Esophagus muscularis mucosa (tissue), 4 donors: ENCODE measurements at regions not wholly inside any gene's neighbourhood (a gene's known extent, or its start where the extent isn't known, plus 50 kb on each side); places are given as distances from the start of the nearest gene placed in this dataset.

Experiments used
- DNase-seq: peaks from one replicate; pipeline ENCODE4 v3.0.0-alpha.2; 2017; ENCODE audit errors: extremely low spot score
- H3K27ac ChIP-seq, 4 donors: fragments of 200-600 bp; sonication (generic); replicated peaks in 1 of 4; 1 replicate in 3 of 4; 2 replicates in 1 of 4; pipeline ENCODE4 v1.5.1; 2016 to 2019; ENCODE audit warnings: mild to moderate bottlenecking in 1 of 4
- H3K27me3 ChIP-seq, 4 donors: fragments of 200-600 bp; sonication (generic); one replicate each; pipeline versions ENCODE4 v1.5.1 to v1.6.0; 2016 to 2019
- H3K36me3 ChIP-seq, 4 donors: fragments of 200-600 bp; sonication (generic); one replicate each; pipeline ENCODE4 v1.5.1; 2016 to 2019
- H3K4me1 ChIP-seq, 4 donors: fragments of 200-600 bp; sonication (generic); one replicate each; pipeline ENCODE4 v1.5.1; 2016 to 2019
- H3K4me3 ChIP-seq, 4 donors: fragments of 200-600 bp; sonication (generic); 1 replicate in 2 of 4; 2 replicates in 2 of 4; pipeline ENCODE4 v1.5.1; 2016 to 2019; ENCODE audit warnings: mild to moderate bottlenecking in 4 of 4, moderate library complexity in 1 of 4
- H3K9me3 ChIP-seq, 4 donors: fragments of 200-600 bp; sonication (generic); 1 replicate in 3 of 4; 2 replicates in 1 of 4; pipeline ENCODE4 v1.5.1; 2016 to 2019
- EP300 ChIP-seq: sonication (generic); formaldehyde crosslinking; IDR thresholded peaks from one replicate; pipeline ENCODE4 v1.6.1; 2017; ENCODE audit warnings: antibody characterized with exemption
- POLR2A ChIP-seq: fragments of 450-650 bp; IDR thresholded peaks from one replicate; pipeline ENCODE4 v1.6.1; 2017; ENCODE audit warnings: antibody characterized with exemption, moderate library complexity, mild to moderate bottlenecking, low read depth
- POLR2AphosphoS5 ChIP-seq, 2 donors: sonication (generic); formaldehyde crosslinking; IDR thresholded peaks; one replicate each; pipeline ENCODE4 v1.6.1; 2017; ENCODE audit warnings: antibody characterized with exemption in 2 of 2
- WGBS: methylation state at CpG from one replicate; pipeline ENCODE4 v1.1.5; 2018; 5-methylcytosine and 5-hydroxymethylcytosine counted together
- intact Hi-C: fragments of 100-400 bp; cut with DNase I; formaldehyde crosslinking; loops from one replicate; pipeline ENCODE4 v1.15.1; 2023
- TF ChIP-seq, protein P1 (sequence below), 3 experiments: fragments of 200-600 bp in 2 of 3; fragments of 450-650 bp in 1 of 3; sonication (generic) in 2 of 3; IDR thresholded peaks; one replicate each; pipeline ENCODE4 v1.5.1; 2017 to 2019; ENCODE audit warnings: antibody characterized with exemption in 3 of 3, mild to moderate bottlenecking in 2 of 3, moderate library complexity in 1 of 3

DNA sequence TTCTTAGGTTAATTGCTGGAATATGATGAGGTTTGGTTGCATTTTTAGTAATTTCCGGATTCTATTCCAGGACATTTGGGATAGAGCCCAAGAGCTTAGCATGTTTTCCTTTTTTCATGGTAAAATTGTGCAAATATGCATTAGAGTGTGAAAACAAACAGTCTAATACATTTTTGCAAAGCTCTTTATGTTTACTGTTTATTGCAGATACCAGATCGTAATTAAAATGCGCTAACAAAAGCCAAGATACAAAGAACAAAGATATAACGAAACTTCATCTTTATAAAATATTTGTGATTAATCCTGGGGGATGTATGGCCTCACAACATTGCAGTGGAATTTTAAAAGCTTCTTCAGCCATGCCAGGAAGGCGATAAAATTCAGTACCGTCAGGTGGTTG lies 94.5 kb upstream of the TBC1D5 start:
- TF ChIP-seq POLR2AphosphoS5 (IDR thresholded peaks at IDR 0.05), result no peak
- no peak for TF ChIP-seq EP300
- TF ChIP-seq, protein P1, sequence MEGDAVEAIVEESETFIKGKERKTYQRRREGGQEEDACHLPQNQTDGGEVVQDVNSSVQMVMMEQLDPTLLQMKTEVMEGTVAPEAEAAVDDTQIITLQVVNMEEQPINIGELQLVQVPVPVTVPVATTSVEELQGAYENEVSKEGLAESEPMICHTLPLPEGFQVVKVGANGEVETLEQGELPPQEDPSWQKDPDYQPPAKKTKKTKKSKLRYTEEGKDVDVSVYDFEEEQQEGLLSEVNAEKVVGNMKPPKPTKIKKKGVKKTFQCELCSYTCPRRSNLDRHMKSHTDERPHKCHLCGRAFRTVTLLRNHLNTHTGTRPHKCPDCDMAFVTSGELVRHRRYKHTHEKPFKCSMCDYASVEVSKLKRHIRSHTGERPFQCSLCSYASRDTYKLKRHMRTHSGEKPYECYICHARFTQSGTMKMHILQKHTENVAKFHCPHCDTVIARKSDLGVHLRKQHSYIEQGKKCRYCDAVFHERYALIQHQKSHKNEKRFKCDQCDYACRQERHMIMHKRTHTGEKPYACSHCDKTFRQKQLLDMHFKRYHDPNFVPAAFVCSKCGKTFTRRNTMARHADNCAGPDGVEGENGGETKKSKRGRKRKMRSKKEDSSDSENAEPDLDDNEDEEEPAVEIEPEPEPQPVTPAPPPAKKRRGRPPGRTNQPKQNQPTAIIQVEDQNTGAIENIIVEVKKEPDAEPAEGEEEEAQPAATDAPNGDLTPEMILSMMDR (IDR thresholded peaks at IDR 0.05), result no peak
- no peak for TF ChIP-seq POLR2A
- Histone ChIP-seq H3K9me3 (no peaks in the 10 kb centered on the region), H3K4me3 (no peak overlapping the region), H3K36me3 (no peaks in the 10 kb centered on the region), H3K27ac (no peak overlapping the region), H3K4me1 (no peaks in the 10 kb centered on the region), H3K27me3 (no peaks in the 10 kb centered on the region)
- WGBS, result 87% methylated on average over 6 of the region's 6 CpGs
- no peak for DNase-seq
- intact Hi-C loops, result no loop called here

DNA sequence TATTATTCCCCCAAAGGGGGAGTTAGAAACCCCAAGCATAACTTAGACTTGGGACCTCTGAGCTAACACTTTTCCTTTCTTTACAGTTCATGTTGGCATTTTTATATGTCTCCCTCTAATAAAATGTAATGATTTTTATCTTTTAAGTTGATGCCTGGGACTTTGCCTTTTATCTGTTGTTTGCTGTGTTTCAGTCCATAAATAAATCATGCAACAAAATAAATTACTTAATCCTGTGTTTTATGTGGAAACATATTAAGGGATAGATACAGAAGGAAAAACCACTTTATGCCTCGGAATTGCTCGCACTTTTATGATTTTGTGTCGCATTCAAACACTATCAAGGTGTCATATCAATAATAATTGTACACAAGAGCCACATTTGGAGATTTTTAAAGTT lies 93.7 kb upstream of the TBC1D5 start:
- no peak for TF ChIP-seq POLR2AphosphoS5 (IDR thresholded peaks at IDR 0.05)
- TF ChIP-seq EP300, result no peak
- no peak for TF ChIP-seq POLR2A
- TF ChIP-seq, protein P1 (IDR thresholded peaks at IDR 0.05), result no peak
- Histone ChIP-seq H3K27me3 (no peaks in the 10 kb centered on the region), H3K36me3 (no peaks in the 10 kb centered on the region), H3K4me1 (no peaks in the 10 kb centered on the region), H3K4me3 (no peak overlapping the region), H3K27ac (no peak overlapping the region), H3K9me3 (no peaks in the 10 kb centered on the region)
- WGBS, result 92% methylated on average over 3 of the region's 3 CpGs
- intact Hi-C loops, result no loop called here
- DNase-seq, result no peak

DNA sequence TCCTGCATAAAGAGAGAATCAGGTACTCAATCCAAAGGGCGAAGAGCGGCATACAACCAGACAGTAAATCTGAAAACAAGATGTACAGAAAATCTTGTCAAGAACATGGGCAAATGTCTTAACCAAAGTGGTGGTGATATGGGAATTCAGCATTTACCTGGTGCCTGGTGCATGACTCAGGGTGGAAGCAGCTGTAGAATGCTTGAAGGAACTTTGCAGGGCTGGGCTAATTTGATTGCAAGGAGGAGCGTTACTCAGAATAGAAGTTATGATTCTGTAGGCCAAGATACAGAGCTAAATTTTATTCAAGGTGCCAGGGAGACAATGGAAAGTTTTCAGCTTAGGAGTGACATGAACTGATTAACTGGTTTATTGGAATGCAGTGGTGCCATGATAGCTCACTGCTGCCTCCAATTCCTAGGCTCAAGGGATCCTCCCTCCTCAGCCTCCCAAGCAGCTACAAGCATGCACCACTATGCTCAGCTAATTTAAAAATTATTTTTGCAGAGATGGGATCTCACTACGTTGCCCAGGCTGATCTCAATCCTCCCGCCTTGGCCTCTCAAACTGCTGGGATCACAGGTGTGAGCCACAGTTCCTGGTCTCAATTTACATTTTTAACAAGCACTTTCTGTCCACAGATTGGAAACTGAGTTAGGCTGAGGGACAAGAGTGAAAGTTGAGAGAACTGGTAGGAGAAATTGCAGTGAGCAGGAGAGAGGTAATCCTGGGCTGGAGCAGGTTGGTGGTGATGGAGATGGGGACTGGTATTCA lies 91.5 kb upstream of the TBC1D5 start:
- no peak overlapping the region for H3K4me3 ChIP-seq
- no peaks in the 10 kb centered on the region for H3K36me3 ChIP-seq
- H3K27me3 ChIP-seq, result no peaks in the 10 kb centered on the region
- TF ChIP-seq POLR2A (no peak), POLR2AphosphoS5 (IDR thresholded peaks at IDR 0.05) (no peak)
- TF ChIP-seq, protein P1 (IDR thresholded peaks at IDR 0.05), result no peak
- 95% methylated on average over 5 of the region's 5 CpGs for WGBS
- no peaks in the 10 kb centered on the region for H3K4me1 ChIP-seq
- DNase-seq, result no peak
- no peak overlapping the region for H3K27ac ChIP-seq
- H3K9me3 ChIP-seq, result no peaks in the 10 kb centered on the region
- intact Hi-C loops, result no loop called here

DNA sequence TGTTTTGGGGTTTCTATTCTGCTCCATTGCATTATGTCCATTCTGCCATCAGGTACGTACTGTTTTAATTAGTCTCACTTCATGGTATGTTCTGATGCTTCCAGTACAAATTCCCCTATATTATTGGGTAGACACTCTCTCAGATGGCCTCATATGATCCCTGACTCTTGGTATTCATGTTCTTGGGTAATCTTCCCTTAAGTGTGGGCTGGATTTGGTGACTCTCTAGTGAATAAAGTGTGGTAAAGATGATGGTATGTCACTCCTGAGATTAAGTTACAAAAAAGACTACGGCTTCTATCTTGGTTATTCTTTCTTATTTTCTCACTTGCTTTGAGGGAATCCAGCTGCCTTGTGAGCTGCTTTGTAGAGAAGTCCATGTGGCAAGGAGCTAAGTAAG lies 89.6 kb upstream of the TBC1D5 start:
- peak; percentile 55 for DNase-seq
- H3K27me3 ChIP-seq, result no peaks in the 10 kb centered on the region
- WGBS, result 100% methylated on average over 2 of the region's 2 CpGs
- no peak overlapping the region for H3K4me3 ChIP-seq
- no peaks in the 10 kb centered on the region for H3K9me3 ChIP-seq
- no peaks in the 10 kb centered on the region for H3K4me1 ChIP-seq
- intact Hi-C loops, result no loop called here
- H3K27ac ChIP-seq, result no peak overlapping the region
- H3K36me3 ChIP-seq, result no peaks in the 10 kb centered on the region
- no peak for TF ChIP-seq POLR2A
- TF ChIP-seq, protein P1 (IDR thresholded peaks at IDR 0.05), result no peak
- no peak for TF ChIP-seq EP300
- no peak for TF ChIP-seq POLR2AphosphoS5 (IDR thresholded peaks at IDR 0.05)

DNA sequence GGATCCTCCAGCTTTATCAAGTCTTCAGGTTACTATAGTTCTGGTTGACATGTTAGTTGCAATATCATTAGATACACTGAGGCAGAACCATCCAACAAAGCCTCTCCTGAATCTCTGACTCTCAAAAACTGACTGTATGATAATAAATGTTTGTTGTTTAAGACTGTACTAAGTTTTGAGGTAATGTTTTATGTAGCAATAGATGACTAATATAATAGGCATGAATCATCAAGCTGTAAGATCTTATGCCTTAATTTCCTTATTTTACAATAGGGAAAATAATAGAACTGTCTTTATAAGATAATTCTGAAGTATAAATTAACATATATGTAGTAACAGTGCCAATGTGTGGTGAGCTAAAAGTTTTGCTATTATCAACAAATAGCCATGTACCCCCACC lies 88.9 kb upstream of the TBC1D5 start:
- H3K27me3 ChIP-seq, result no peaks in the 10 kb centered on the region
- no peak overlapping the region for H3K27ac ChIP-seq
- H3K4me3 ChIP-seq, result no peak overlapping the region
- no peaks in the 10 kb centered on the region for H3K9me3 ChIP-seq
- no peak for DNase-seq
- H3K36me3 ChIP-seq, result no peaks in the 10 kb centered on the region
- H3K4me1 ChIP-seq, result no peaks in the 10 kb centered on the region
- TF ChIP-seq, protein P1 (IDR thresholded peaks at IDR 0.05), result no peak
- TF ChIP-seq EP300, result no peak
- no peak for TF ChIP-seq POLR2A
- TF ChIP-seq POLR2AphosphoS5 (IDR thresholded peaks at IDR 0.05), result no peak
- intact Hi-C loops, result no loop called here
